Thyroid gland (tissue), 4 donors: ENCODE measurements at regions not wholly inside any gene's neighbourhood (a gene's known extent, or its start where the extent isn't known, plus 50 kb on each side); places are given as distances from the start of the nearest gene placed in this dataset.

ENCODE experiments used
- DNase-seq, 2 donors: peaks; one replicate each; pipeline ENCODE4 v3.0.0-alpha.2; 2019
- H3K27ac ChIP-seq, 3 donors: fragments of 200-600 bp; sonication (generic); 1 replicate in 2 of 3; 2 replicates in 1 of 3; pipeline ENCODE4 v1.5.1; 2016 to 2019; ENCODE audit warnings: mild to moderate bottlenecking in 1 of 3, moderate library complexity in 1 of 3
- H3K27me3 ChIP-seq: fragments of 200-600 bp; sonication (generic); one replicate; pipeline ENCODE4 v1.5.1; 2019
- H3K36me3 ChIP-seq, 2 donors: fragments of 200-600 bp; sonication (generic); one replicate each; pipeline ENCODE4 v1.5.1; 2016 to 2019
- H3K4me1 ChIP-seq, 2 donors: fragments of 200-600 bp; sonication (generic); one replicate each; pipeline ENCODE4 v1.5.1; 2017 to 2019
- H3K4me3 ChIP-seq, 3 donors: fragments of 200-600 bp; sonication (generic); replicated peaks in 1 of 3; 1 replicate in 2 of 3; 2 replicates in 1 of 3; pipeline ENCODE4 v1.5.1; 2016; ENCODE audit warnings: mild to moderate bottlenecking in 1 of 3
- H3K9me3 ChIP-seq: fragments of 200-600 bp; sonication (generic); one replicate; pipeline ENCODE4 v1.5.1; 2017
- POLR2A ChIP-seq, 2 donors: fragments of 450-650 bp; IDR thresholded peaks; one replicate each; pipeline ENCODE4 v1.6.1; 2017; ENCODE audit warnings: antibody characterized with exemption in 2 of 2, mild to moderate bottlenecking in 2 of 2, moderate library complexity in 1 of 2
- WGBS, 2 donors: methylation state at CpG; one replicate each; pipeline ENCODE4 v1.1.5; 2017; 5-methylcytosine and 5-hydroxymethylcytosine counted together
- intact Hi-C: fragments of 100-400 bp; cut with DNase I; formaldehyde crosslinking; loops from one replicate; pipeline ENCODE4 v1.15.1; 2023
- TF ChIP-seq, protein P1 (sequence below), 6 experiments: fragments of 200-600 bp in 3 of 6; fragments of 450-650 bp in 3 of 6; sonication (generic) in 3 of 6; IDR thresholded peaks; one replicate each; pipeline ENCODE4 v1.5.1; 2016 to 2019; ENCODE audit warnings: antibody characterized with exemption in 6 of 6, mild to moderate bottlenecking in 2 of 6, inconsistent platforms in 1 of 6, moderate library complexity in 1 of 6

DNA sequence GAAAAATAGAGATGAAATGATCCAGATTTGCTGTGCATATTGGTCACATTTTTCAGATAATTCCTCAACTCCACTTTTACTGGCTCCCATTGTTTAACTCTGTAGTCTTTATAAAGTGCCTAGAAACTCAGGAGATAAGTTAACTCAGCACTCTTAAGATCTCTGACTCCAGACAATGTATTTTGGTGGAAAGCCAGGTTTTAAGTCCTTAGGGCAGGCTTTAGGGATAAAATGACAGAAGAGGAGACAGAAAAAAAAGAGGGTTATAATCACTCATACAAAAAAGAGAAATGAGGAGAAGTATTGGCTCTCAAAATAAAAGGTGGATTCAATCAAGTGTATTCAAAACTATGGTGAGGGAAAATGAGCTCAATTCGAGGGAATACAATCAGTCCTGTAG, 674.8 kb upstream of the INTU start:
- intact Hi-C loops, result no loop called here
- no peak for DNase-seq

DNA sequence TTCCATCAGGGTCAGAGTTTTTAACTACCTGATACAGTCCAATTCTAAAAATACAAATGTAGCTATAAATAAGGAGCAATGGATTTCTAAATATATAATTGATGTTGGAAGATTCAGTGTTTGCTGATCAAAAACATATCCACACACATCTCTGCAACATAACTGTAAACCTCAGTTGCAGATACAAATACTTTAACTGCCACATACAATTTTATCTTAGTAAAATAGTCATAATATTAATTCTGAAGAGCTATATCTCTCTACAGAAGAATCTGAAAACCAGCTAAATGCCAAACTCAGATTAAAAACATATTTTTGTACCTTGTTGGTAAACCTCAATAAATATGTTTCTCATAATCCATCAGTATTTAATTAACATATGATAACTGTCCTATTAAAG, 674.3 kb upstream of the INTU start:
- no peak overlapping the region for H3K27ac ChIP-seq
- H3K4me1 ChIP-seq, result no peaks in the 10 kb centered on the region
- no peak overlapping the region for H3K4me3 ChIP-seq
- TF ChIP-seq, protein P1, sequence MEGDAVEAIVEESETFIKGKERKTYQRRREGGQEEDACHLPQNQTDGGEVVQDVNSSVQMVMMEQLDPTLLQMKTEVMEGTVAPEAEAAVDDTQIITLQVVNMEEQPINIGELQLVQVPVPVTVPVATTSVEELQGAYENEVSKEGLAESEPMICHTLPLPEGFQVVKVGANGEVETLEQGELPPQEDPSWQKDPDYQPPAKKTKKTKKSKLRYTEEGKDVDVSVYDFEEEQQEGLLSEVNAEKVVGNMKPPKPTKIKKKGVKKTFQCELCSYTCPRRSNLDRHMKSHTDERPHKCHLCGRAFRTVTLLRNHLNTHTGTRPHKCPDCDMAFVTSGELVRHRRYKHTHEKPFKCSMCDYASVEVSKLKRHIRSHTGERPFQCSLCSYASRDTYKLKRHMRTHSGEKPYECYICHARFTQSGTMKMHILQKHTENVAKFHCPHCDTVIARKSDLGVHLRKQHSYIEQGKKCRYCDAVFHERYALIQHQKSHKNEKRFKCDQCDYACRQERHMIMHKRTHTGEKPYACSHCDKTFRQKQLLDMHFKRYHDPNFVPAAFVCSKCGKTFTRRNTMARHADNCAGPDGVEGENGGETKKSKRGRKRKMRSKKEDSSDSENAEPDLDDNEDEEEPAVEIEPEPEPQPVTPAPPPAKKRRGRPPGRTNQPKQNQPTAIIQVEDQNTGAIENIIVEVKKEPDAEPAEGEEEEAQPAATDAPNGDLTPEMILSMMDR (IDR thresholded peaks at IDR 0.05), result no peak
- no peak for TF ChIP-seq POLR2A (IDR thresholded peaks at IDR 0.05)
- H3K27me3 ChIP-seq, result no peaks in the 10 kb centered on the region
- H3K9me3 ChIP-seq, result no peaks in the 10 kb centered on the region
- DNase-seq, result no peak
- intact Hi-C loops, result no loop called here
- H3K36me3 ChIP-seq, result no peaks in the 10 kb centered on the region

More for the DNA sequence above, 674.8 kb upstream of the INTU start:
- H3K27ac ChIP-seq, result no peak overlapping the region
- H3K9me3 ChIP-seq, result no peaks in the 10 kb centered on the region
- H3K36me3 ChIP-seq, result no peaks in the 10 kb centered on the region
- H3K4me3 ChIP-seq, result no peak overlapping the region
- no peaks in the 10 kb centered on the region for H3K27me3 ChIP-seq
- 47 to 57% methylated on average over 1 of the region's 1 CpG for WGBS, 2 donors
- TF ChIP-seq, protein P1 (IDR thresholded peaks at IDR 0.05), result no peak
- TF ChIP-seq POLR2A (IDR thresholded peaks at IDR 0.05), result no peak
- H3K4me1 ChIP-seq, result no peaks in the 10 kb centered on the region

DNA sequence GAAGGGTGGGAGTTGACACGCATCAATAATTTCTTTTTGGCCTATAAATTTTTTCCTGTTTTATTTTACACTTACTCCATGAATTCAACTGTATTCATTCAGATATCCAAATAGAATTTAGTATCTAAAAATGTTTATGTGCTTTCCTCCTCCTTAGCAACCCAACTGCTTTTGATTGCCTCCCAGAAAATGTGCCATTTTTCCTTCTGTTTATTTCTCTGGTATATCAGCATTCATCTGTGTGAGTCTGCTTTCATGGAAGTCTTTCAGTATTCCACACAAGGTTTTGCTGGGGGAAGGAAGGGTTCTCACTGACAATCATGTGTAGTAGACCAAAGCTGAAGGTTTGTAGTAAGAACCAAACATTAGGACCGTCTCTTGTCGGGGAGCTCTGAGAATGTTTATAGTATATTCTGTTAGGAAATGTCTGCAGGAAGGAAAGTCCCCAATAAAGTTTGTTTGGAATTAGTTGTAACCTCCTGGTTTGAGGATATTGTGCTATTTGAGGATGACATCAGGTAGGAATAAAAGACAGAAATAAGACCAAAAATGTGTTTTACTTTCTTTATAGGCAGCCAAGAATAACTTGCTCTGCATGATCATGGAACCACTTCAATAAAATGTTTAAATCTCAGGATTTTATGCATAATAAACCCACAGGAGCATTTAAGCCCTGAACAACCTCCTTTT, 673.6 kb upstream of the INTU start:
- no peak for DNase-seq
- H3K36me3 ChIP-seq, result no peaks in the 10 kb centered on the region
- H3K27me3 ChIP-seq, result no peaks in the 10 kb centered on the region
- intact Hi-C loops, result no loop called here
- 51 to 59% methylated on average over 3 of the region's 3 CpGs for WGBS, 2 donors
- TF ChIP-seq POLR2A (IDR thresholded peaks at IDR 0.05), result no peak
- TF ChIP-seq, protein P1 (IDR thresholded peaks at IDR 0.05), result no peak
- no peak overlapping the region for H3K4me3 ChIP-seq
- no peaks in the 10 kb centered on the region for H3K4me1 ChIP-seq
- H3K9me3 ChIP-seq, result no peaks in the 10 kb centered on the region
- H3K27ac ChIP-seq, result no peak overlapping the region

DNA sequence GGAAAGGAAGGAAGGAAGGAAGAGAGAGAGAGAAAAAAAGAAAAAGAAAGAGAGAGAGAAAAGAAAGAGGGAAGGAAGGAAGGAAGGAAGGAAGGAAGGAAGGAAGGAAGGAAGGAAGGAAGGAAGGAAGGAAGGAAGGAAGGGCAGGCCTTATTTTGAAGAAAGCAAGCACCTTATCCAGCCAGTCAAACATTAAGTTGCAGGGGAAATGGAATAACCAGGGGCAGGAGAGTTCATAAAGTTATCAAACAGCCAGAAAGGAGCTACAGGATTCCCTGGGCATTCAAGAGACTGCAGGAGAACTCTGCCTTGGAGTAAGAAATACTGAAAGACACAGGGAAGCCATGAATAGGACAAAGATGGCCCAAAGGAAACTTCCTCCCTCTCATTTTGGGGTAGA, 672.0 kb upstream of the INTU start:
- Histone ChIP-seq H3K9me3 (no peaks in the 10 kb centered on the region), H3K27me3 (no peaks in the 10 kb centered on the region), H3K4me1 (no peaks in the 10 kb centered on the region), H3K27ac (no peak overlapping the region), H3K4me3 (no peak overlapping the region), H3K36me3 (no peaks in the 10 kb centered on the region)
- no peak for DNase-seq
- TF ChIP-seq, protein P1 (IDR thresholded peaks at IDR 0.05), result no peak
- TF ChIP-seq POLR2A (IDR thresholded peaks at IDR 0.05), result no peak
- intact Hi-C loops, result no loop called here

DNA sequence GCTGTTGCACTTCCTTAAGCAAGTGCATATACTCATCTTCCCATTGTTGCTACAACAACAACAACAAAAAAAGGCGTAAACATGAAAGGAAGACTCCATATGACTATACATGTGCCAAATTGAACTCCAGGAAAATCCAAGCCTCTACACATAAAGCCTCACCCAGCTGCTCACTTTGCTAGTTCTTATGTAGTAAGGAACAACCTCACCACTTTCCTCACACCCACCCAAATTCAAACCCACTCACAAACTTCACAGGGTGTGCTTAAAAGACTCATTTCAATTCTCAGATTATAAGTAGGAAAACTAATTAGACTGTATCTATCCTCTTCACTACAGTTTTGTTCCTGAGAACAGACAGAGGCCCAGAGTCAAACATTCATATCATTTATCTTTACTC, 671.1 kb upstream of the INTU start:
- WGBS, 2 donors, result 88 to 100% methylated on average over 1 of the region's 1 CpG
- intact Hi-C loops, result no loop called here
- Histone ChIP-seq H3K27me3 (no peaks in the 10 kb centered on the region), H3K4me3 (no peak overlapping the region), H3K4me1 (no peaks in the 10 kb centered on the region), H3K36me3 (no peaks in the 10 kb centered on the region), H3K9me3 (no peaks in the 10 kb centered on the region), H3K27ac (no peak overlapping the region)
- TF ChIP-seq POLR2A (IDR thresholded peaks at IDR 0.05), result no peak
- TF ChIP-seq, protein P1 (IDR thresholded peaks at IDR 0.05), result no peak
- no peak for DNase-seq
